ENCODE measurements at regions not wholly inside any gene's neighbourhood (a gene's known extent, or its start where the extent isn't known, plus 50 kb on each side); places are given as distances from the start of the nearest gene placed in this dataset.

GRCh38 chr9:99590410-99590809 is 231.3 kb upstream of the NR4A3 start:
- Histone ChIP-seq H3K9me3 (ENCODE audit: insufficient read depth, low read length, severe bottlenecking) (no peaks in the 10 kb centered on the region), H3K27me3 (ENCODE audit: insufficient read depth, low read length, poor library complexity) (peaks cover 6% of the 10 kb centered on the region), H3K4me1 (ENCODE audit: insufficient read depth, low read length) (no peaks in the 10 kb centered on the region), H3K9ac (ENCODE audit: low read depth, low read length) (no peak overlapping the region), H3K36me3 (ENCODE audit: insufficient read depth, low read length) (no peaks in the 10 kb centered on the region), H4K20me1 (ENCODE audit: insufficient read depth, low read length) (no peaks in the 10 kb centered on the region), H3K27ac (ENCODE audit: low read length) (no peak overlapping the region), H3K4me3 (ENCODE audit: low read depth in 1 of 2, low read length in 2 of 2) (no peak overlapping the region), H3K4me2 (ENCODE audit: insufficient read depth, low read length) (no peak overlapping the region), H3K79me2 (ENCODE audit: insufficient read depth, low read length) (no peaks in the 10 kb centered on the region), H2AFZ (ENCODE audit: low read depth, low read length) (no peak overlapping the region)
- DNase-seq, result no peak
- TF ChIP-seq CTCF (IDR thresholded peaks at IDR 0.05; ENCODE audit: borderline replicate concordance, extremely low read depth, low read length, poor library complexity, severe bottlenecking) (no peak), EZH2 (IDR thresholded peaks at IDR 0.05; ENCODE audit: borderline replicate concordance, low read depth, low read length, severe bottlenecking) (no peak)
- no peak for ATAC-seq (ENCODE audit: insufficient read depth, low read depth)

GRCh38 chr9:99590840-99591239 is 230.8 kb upstream of the NR4A3 start:
- H3K36me3 ChIP-seq (ENCODE audit: insufficient read depth, low read length), result no peaks in the 10 kb centered on the region
- no peak overlapping the region for H3K4me2 ChIP-seq (ENCODE audit: insufficient read depth, low read length)
- H3K79me2 ChIP-seq (ENCODE audit: insufficient read depth, low read length), result no peaks in the 10 kb centered on the region
- no peaks in the 10 kb centered on the region for H3K4me1 ChIP-seq (ENCODE audit: insufficient read depth, low read length)
- no peak overlapping the region for H3K27ac ChIP-seq (ENCODE audit: low read length)
- H4K20me1 ChIP-seq (ENCODE audit: insufficient read depth, low read length), result no peaks in the 10 kb centered on the region
- no peak overlapping the region for H3K4me3 ChIP-seq (ENCODE audit: low read depth in 1 of 2, low read length in 2 of 2)
- H3K9me3 ChIP-seq (ENCODE audit: insufficient read depth, low read length, severe bottlenecking), result no peaks in the 10 kb centered on the region
- DNase-seq (no peak), ATAC-seq (ENCODE audit: insufficient read depth, low read depth) (no peak)
- no peak overlapping the region for H2AFZ ChIP-seq (ENCODE audit: low read depth, low read length)
- H3K27me3 ChIP-seq (ENCODE audit: insufficient read depth, low read length, poor library complexity), result peaks cover 6% of the 10 kb centered on the region
- H3K9ac ChIP-seq (ENCODE audit: low read depth, low read length), result no peak overlapping the region
- no peak for TF ChIP-seq EZH2 (IDR thresholded peaks at IDR 0.05; ENCODE audit: borderline replicate concordance, low read depth, low read length, severe bottlenecking)
- no peak for TF ChIP-seq CTCF (IDR thresholded peaks at IDR 0.05; ENCODE audit: borderline replicate concordance, extremely low read depth, low read length, poor library complexity, severe bottlenecking)

GRCh38 chr9:99591770-99592169 is 229.9 kb upstream of the NR4A3 start:
- ATAC-seq (ENCODE audit: insufficient read depth, low read depth) (no peak), DNase-seq (no peak)
- no peak overlapping the region for H3K9ac ChIP-seq (ENCODE audit: low read depth, low read length)
- no peak overlapping the region for H3K4me2 ChIP-seq (ENCODE audit: insufficient read depth, low read length)
- H3K9me3 ChIP-seq (ENCODE audit: insufficient read depth, low read length, severe bottlenecking), result no peaks in the 10 kb centered on the region
- H3K36me3 ChIP-seq (ENCODE audit: insufficient read depth, low read length), result no peaks in the 10 kb centered on the region
- no peaks in the 10 kb centered on the region for H3K4me1 ChIP-seq (ENCODE audit: insufficient read depth, low read length)
- no peaks in the 10 kb centered on the region for H4K20me1 ChIP-seq (ENCODE audit: insufficient read depth, low read length)
- TF ChIP-seq EZH2 (IDR thresholded peaks at IDR 0.05; ENCODE audit: borderline replicate concordance, low read depth, low read length, severe bottlenecking) (no peak), CTCF (IDR thresholded peaks at IDR 0.05; ENCODE audit: borderline replicate concordance, extremely low read depth, low read length, poor library complexity, severe bottlenecking) (no peak)
- no peak overlapping the region for H3K4me3 ChIP-seq (ENCODE audit: low read depth in 1 of 2, low read length in 2 of 2)
- peaks cover 6% of the 10 kb centered on the region for H3K27me3 ChIP-seq (ENCODE audit: insufficient read depth, low read length, poor library complexity)
- no peaks in the 10 kb centered on the region for H3K79me2 ChIP-seq (ENCODE audit: insufficient read depth, low read length)
- H3K27ac ChIP-seq (ENCODE audit: low read length), result no peak overlapping the region
- H2AFZ ChIP-seq (ENCODE audit: low read depth, low read length), result no peak overlapping the region

Data from DND-41 (cell line).